Liver (tissue), 3 donors: ENCODE measurements at regions not wholly inside any gene's neighbourhood (a gene's known extent, or its start where the extent isn't known, plus 50 kb on each side); places are given as distances from the start of the nearest gene placed in this dataset.

Experiments
- CTCF ChIP-seq: fragments of 150-350 bp; IDR thresholded peaks from 2 replicates; pipeline ENCODE4 v1.5.1; 2017; ENCODE audit warnings: improper control_type of control experiment, low read depth, low read length; ENCODE audit not compliant: missing input control
- FOXA1 ChIP-seq: IDR thresholded peaks from 2 replicates; pipeline ENCODE4 v1.6.1; 2016; ENCODE audit warnings: antibody characterized with exemption
- FOXA2 ChIP-seq: IDR thresholded peaks from 2 replicates; pipeline ENCODE4 v1.6.1; 2016; ENCODE audit warnings: antibody characterized with exemption
- GABPA ChIP-seq, 2 donors: IDR thresholded peaks in 1 of 2; conservative IDR thresholded peaks in 1 of 2; 2 replicates each; pipeline ENCODE4 v1.6.1; 2016; ENCODE audit warnings: antibody characterized with exemption in 2 of 2, mild to moderate bottlenecking in 1 of 2, moderate library complexity in 1 of 2
- JUND ChIP-seq, 2 donors: IDR thresholded peaks; 2 replicates each; pipeline ENCODE4 v1.6.1; 2016; ENCODE audit warnings: antibody characterized with exemption in 2 of 2
- RAD21 ChIP-seq, 2 donors: IDR thresholded peaks; 2 replicates each; pipeline ENCODE4 v1.6.1; 2016; ENCODE audit warnings: antibody characterized with exemption in 2 of 2, mild to moderate bottlenecking in 2 of 2
- TAF1 ChIP-seq: conservative IDR thresholded peaks from 2 replicates; pipeline ENCODE4 v1.6.1; 2016; ENCODE audit warnings: antibody characterized with exemption, mild to moderate bottlenecking
- YY1 ChIP-seq: IDR thresholded peaks from 2 replicates; pipeline ENCODE4 v1.6.1; 2016; ENCODE audit warnings: antibody characterized with exemption, mild to moderate bottlenecking
- ZBTB33 ChIP-seq: IDR thresholded peaks from 2 replicates; pipeline ENCODE4 v1.6.1; 2016; ENCODE audit warnings: antibody characterized with exemption
- TF ChIP-seq, protein P1 (sequence below): IDR thresholded peaks from 2 replicates; pipeline ENCODE4 v1.6.1; 2016; ENCODE audit warnings: antibody characterized with exemption
- TF ChIP-seq, protein P2 (sequence below): IDR thresholded peaks from 2 replicates; pipeline ENCODE4 v1.6.1; 2016; ENCODE audit warnings: antibody characterized with exemption, mild to moderate bottlenecking
- donor health status: healthy.
- donor health status: healthy.

DNA sequence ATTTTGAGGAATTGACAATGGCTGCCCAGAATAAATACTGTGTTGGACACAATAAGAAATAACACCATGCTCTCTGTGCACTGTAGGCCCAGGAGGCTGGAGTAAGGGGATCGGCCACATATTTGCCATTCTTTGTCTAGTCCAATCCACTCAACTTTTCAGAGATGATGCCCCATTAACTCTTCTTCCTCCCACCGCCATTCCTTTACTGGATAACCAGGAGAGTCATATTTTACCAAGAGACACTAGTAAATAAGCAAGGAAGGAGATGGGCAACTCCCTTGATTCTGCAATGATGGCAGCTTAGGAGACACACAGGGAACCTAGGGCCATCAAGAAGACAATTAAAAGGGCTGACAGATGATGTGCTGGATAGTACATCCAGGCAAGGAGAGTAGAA, 87.9 kb upstream of the GPC3 start:
- no peak for TF ChIP-seq CTCF
- TF ChIP-seq TAF1 = no peak
- TF ChIP-seq, protein P1, sequence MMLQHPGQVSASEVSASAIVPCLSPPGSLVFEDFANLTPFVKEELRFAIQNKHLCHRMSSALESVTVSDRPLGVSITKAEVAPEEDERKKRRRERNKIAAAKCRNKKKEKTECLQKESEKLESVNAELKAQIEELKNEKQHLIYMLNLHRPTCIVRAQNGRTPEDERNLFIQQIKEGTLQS = no peak
- no peak for TF ChIP-seq RAD21 (IDR thresholded peaks at IDR 0.05)
- no peak for TF ChIP-seq FOXA2
- TF ChIP-seq GABPA (IDR thresholded peaks at IDR 0.05 in 1 of 2, conservative IDR thresholded peaks at IDR 0.05 in 1 of 2) = no peak
- no peak for TF ChIP-seq FOXA1
- TF ChIP-seq, protein P2, sequence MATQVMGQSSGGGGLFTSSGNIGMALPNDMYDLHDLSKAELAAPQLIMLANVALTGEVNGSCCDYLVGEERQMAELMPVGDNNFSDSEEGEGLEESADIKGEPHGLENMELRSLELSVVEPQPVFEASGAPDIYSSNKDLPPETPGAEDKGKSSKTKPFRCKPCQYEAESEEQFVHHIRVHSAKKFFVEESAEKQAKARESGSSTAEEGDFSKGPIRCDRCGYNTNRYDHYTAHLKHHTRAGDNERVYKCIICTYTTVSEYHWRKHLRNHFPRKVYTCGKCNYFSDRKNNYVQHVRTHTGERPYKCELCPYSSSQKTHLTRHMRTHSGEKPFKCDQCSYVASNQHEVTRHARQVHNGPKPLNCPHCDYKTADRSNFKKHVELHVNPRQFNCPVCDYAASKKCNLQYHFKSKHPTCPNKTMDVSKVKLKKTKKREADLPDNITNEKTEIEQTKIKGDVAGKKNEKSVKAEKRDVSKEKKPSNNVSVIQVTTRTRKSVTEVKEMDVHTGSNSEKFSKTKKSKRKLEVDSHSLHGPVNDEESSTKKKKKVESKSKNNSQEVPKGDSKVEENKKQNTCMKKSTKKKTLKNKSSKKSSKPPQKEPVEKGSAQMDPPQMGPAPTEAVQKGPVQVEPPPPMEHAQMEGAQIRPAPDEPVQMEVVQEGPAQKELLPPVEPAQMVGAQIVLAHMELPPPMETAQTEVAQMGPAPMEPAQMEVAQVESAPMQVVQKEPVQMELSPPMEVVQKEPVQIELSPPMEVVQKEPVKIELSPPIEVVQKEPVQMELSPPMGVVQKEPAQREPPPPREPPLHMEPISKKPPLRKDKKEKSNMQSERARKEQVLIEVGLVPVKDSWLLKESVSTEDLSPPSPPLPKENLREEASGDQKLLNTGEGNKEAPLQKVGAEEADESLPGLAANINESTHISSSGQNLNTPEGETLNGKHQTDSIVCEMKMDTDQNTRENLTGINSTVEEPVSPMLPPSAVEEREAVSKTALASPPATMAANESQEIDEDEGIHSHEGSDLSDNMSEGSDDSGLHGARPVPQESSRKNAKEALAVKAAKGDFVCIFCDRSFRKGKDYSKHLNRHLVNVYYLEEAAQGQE = no peak
- no peak for TF ChIP-seq ZBTB33
- no peak for TF ChIP-seq JUND (IDR thresholded peaks at IDR 0.05)
- TF ChIP-seq YY1 = no peak
